ENCODE measurements at regions not wholly inside any gene's neighbourhood (a gene's known extent, or its start where the extent isn't known, plus 50 kb on each side); places are given as distances from the start of the nearest gene placed in this dataset.
A peak's percentile ranks its signal among the peaks of the same experiment; 100 is the strongest.

DNA sequence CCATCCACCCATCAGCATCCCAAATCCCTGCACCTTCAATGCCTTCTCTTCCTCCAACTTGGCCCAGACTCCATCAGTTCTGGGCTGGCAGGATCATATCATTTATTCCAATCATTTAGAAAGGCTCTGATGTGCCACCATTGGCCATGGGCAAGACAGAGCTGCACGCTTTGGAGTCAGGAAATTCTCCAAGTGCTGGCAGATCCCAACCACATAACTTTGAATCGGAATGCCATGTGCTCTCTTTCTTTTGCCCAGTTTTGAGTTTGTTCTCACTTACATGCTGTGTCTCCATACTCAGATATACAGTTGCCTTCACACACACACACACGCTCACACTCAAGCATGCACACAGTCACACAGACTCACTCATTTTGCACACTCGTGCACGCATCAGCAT lies 85.7 kb upstream of the GHITM start:
- DNase-seq (ENCODE audit: low spot score), result no peak

DNA sequence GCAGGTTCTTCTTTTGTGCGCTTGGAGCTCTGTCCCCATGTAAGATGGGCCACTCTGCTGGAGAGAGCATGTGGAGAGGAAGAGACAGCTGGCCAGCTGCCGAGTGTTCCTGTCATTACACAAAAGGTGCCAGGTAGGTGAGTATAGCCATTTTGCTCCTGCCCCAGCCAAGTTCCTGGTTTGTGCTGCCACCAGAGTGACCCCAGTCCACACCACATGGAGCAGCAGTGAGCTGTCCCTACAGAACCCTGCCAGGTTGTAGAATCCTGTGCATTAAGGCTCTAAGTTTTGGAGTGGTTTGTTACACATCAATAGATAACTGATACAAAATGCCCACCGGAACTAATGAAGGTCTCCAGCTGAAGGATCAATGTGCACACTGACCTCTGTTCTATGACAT lies 84.6 kb upstream of the GHITM start:
- DNase-seq (ENCODE audit: low spot score), result no peak

DNA sequence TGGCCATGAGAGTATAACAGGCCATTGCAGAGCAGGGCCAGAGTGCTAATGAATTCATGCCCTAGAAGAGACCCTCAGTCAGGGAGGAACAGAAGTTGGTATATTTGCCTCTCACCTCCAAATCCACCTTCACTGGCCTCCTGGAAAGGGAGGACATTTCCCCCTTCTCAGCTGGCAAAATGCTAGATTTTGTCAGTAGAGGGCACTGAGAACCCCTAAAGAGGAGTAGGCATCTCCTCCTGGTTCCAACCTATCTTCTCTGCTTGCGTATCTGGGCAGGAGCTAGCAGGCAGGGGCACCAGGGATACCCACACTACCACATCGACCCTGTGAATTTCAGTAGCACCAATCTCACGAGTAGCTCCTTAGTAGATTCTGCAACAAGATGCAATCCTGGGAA lies 79.8 kb upstream of the GHITM start:
- DNase-seq (ENCODE audit: low spot score), result no peak

DNA sequence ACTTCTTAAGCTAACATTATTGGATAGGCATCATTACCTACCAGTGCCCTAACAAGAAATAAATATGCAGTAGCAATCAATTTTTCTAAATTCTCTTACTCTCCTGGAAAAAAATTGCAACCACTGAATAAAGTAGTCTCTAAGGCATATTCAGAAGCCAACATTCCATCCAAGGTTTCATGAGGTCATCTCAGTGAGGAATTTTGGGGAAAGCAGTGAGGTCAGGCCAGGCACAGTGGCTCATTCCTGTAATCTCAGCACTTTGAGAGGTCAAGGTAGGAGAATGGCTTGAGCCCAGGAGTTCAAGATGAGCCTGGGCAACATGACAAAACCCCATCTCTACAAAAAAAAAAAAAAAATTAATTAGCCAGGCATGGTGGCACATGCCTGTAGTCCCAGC lies 75.9 kb upstream of the GHITM start:
- no peak for DNase-seq (ENCODE audit: low spot score)

DNA sequence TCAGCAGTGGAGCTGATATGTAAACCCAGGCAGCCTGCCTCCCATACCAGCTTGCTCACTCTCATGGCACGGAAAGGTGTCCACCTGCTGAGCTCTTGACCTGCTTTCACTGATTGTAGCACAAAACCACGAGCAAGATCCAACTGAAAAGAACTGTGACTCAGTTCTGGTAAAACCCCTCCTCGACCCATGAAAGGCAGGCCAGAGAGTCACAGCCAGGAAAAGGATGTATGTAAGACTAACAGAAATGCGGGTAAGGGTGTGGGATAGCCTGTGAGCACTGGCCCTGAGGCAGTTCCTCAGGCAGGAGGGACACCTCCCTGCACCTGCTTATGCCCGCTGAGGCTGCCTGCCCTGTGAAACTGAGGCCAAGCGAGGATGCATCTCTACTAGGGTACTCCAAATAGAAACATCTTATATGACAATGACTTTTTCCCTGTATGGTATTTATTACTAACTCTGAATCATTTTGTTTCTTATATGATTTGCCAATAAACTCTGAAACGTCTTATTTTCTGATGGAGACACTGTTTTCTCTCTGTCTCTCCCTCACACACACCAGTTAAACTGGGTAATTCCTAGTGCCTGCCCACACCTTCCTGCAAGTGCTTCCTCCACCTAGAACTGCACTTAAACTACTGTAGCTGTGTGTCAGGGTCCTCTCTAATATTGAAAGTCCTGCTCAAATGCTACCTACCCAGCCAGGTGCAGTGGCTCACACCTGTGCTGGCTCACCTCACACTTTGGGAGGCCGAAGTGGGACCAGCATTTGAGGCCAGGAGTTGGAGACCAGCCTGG lies 73.3 kb upstream of the GHITM start:
- DNase-seq (ENCODE audit: low spot score), result no peak

DNA sequence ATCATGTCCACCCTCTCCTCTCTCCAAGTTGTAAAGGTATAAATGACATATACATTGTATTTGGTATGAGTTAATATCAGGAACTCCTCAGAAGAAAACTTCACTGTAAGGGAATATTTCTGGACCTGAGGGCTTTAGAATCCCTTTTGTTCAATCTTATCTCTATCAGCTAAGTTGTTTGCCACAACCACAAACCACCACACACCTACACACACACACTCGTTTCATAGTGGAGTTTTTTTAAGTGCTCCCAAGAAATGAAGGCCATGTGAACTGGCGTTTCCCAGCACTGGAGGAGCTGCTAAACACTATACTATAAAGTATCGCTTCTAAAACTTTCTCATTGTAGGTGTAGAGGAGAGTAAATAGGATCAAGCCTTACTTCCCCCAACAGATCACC lies 64.8 kb upstream of the GHITM start:
- no peak for DNase-seq (ENCODE audit: low spot score)

DNA sequence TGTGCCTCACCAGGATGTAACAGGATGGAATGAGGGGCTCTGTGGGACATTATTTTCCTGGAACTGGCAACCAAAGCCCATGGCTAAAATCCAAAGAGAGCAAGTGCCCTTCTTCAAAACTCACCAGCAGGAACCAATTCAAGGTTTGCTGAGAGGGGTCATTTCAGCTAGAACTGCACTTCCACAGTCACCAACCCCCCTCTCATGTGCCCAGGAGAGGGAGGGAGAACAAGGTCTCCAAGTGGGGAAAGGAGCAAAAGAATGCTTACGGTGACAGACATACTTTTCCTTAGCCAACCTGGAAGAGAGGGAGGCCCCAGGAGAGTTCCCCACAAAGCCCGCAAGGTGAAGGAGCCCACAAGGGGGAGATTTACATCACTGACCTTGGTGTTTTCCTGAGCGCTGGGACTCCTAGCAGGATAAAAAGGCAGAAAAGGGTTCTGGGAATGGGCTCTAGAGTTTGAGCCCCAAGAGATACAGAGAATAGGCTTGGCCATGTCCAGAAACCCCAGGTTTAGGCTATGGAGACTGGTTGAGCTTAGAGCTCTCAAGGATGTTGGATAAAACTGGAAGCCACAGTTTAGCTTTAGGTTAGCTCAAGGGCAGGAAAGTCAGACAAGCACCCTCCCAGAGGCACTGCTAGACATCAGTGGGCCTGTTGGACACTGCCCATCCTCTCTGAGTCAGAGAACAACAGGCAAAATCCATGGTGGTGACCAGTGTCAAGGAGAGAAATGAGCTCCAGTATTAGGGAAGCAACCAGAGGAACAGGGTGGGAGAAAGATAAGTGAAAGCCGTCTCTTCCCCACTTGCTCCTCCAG lies 63.9 kb upstream of the GHITM start:
- DNase-seq (ENCODE audit: low spot score), result no peak

DNA sequence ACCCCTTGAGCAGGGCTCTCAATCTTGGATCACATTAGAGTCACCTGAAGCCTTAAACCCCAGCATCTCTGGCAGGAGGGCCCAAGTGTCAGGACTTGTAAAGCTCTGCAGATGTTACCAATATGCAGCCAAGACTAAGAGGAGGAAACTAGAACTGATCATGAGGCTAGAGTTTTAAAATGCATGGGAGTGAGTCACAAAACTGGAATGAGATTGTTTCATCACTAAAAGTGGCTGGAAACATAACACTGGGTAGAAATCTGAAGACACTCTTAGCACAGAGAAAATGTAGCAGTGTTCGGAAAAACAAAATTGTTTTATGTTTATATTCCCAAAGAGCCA lies 63.3 kb upstream of the GHITM start:
- DNase-seq (ENCODE audit: low spot score), result peak; percentile 46

DNA sequence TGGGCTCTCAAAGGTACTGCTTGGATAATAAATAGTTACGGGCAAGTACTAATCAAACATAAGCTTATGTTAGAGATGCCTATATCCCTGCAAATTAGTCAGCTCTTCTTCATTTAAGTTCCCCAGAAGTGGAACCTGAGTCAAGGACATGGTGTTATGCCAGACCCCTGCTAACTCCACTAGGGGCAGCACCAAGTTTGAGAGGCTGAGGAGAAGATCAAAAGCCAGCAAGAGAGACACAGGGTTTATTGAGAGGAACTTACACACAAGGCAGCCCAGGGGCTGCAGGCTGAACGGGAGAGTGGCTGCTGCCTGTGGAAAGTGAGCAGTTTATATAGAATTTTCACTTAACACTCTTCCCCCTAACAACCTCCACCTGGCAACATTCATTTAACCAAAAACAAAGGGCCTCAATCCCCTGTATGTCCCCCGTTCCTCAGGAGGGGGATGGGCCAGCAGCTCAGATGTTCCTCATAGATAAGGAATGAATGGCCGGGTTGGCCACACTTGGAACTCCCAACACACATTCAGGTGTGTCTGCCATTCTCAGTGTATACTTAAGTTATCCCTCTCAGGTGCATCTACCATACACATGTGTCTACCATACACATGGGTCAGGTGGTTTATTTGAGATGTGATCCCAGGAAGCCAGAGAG lies 62.6 kb upstream of the GHITM start:
- DNase-seq (ENCODE audit: low spot score), result peak; percentile 24

DNA sequence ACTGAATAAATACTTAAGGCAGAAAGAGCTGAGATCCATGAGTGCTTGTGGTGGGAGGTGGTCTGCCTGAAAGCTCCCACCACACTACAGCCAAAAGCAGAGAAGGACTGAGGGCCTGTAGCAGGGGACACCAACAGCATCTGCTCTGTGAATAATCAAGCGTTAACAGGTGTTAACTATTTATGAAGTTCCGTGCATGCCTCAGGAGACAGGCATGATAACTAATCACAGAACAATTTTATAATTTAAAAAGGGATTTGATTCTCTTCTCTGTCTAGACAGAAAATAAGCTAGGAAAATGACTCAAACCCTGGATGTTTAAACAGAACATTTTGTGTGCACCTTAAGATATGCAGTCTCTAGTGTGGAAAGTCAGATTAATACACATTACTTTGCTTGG lies 61.5 kb upstream of the GHITM start:
- DNase-seq (ENCODE audit: low spot score), result no peak

DNA sequence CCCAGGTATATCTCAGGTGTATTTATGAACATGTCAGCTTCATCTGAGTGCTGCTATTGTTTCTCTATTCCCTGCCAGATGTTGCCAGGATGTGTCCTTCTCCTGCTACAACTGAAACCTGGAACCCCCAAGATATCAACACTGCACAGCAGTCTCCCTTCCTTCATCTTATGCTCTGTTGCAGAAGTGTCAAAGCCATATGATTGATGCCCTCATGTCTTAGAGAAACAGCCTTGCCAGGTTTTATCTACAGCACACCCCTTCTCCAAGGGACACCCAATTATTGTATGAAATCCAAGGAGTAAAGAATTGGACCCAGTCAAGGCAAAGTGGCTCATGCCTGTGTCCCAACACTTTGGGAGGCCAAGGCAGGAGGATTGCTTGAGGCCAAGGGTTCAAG lies 60.5 kb upstream of the GHITM start:
- DNase-seq (ENCODE audit: low spot score), result no peak

DNA sequence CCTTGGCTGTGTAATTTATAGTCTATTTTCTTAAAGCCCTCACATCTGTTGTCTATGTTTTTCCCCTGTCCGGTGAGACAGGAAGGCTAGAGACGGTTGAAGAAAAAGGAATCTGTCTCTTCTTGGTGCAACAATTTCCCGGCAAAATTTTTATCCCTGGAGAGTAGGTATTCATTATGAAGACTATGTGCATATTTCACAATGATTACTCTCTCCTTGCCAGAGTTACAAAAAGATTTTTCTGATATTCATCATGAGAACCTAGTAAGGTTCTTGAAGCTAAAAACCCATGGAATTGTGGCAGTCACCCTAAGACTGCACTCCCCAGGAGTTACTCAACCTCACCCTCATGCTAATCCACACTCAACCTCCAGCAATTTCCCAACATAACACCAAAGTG lies 55.0 kb upstream of the GHITM start:
- no peak for DNase-seq (ENCODE audit: low spot score)

DNA sequence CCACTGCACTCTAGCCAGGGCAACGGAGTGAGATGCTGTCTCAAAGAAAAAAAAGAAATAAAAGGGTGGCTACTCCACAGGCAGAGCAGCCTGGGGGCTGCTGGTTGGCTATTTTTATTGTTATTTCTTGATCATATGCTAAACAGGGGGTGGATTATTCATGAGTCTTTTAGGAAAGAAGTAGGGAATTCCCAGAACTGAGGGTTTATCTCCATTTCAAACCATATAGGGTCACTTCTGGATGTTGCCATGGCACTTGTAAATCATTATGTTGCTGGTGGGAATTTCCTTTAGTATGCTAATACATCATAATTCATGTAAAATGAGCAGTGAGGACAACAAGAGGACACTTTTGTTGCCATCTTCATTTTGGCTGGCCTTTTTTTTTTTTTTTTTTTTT lies 52.1 kb upstream of the GHITM start:
- DNase-seq (ENCODE audit: low spot score), result no peak

DNA sequence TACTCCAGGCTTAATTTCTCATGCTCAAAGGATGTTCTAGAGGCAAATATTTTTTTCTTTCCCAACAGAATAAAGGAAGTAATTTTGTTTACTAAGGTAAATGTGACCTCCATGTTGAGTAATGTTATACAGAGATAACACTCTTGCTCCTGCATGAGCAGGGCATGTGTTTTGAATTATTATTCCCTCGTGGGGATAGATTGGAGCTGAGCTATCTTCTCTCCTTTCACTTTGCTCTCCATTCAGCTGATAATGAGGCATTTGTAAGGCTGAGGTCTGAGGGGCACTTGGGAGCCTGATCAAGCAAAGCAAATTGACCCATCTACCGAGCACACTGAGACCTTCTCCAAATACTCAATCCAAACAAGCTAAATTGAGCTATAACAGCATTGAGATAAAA lies 50.7 kb upstream of the GHITM start:
- DNase-seq (ENCODE audit: low spot score), result no peak

DNA sequence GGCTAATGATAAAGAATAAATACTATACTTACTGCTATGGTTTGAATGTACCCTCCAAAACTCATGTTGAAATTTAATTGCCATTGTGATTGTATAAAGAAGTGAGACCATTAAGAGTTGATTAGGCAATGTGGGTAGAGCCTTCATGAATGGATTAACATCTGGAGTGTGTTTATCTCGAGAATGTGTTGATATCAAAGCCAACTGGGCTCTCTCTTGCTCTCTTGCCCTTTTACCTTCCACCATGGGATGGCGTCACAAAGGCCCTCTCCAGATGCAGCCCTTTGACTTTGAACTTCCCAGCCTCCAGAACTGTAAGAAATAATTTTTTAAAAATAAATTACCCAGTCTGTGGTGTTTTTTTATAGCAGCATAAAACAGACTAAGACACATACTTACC lies 50.1 kb upstream of the GHITM start:
- no peak for DNase-seq (ENCODE audit: low spot score)
